HCT116 (cell line): ENCODE measurements at regions not wholly inside any gene's neighbourhood (a gene's known extent, or its start where the extent isn't known, plus 50 kb on each side); places are given as distances from the start of the nearest gene placed in this dataset.

Experiments used
- ATAC-seq: fragments of 200-7000 bp; cut with Tn5 transposase; 2 replicates; pipeline ENCODE4 v1.9.1; 2020; ENCODE audit warnings: mild to moderate bottlenecking, moderate library complexity
- BruUV-seq: library from RNA; stranded (reverse); fragments of 400-500 nt; replicated peaks from 2 replicates; lab custom pipeline; 2021; lab: Mats Ljungman, UMichigan
- CTCF ChIA-PET: fragments of 300-600 bp; sonication (Branson Sonifier 250); formaldehyde crosslinking; loops from one replicate; lab custom pipeline; 2021; ENCODE audit warnings: antibody characterized with exemption; lab: Charles Lee
- POLR2A ChIA-PET: fragments of 300-600, 350-600 bp; sonication (Branson Sonifier 250); formaldehyde crosslinking; loops from one replicate; lab custom pipeline; 2021; ENCODE audit warnings: antibody characterized with exemption; lab: Charles Lee
- RAD21 ChIA-PET, 2 experiments: fragments of 300-600 bp; sonication (Branson Sonifier 250); formaldehyde crosslinking; loops; one replicate each; lab custom pipeline; 2023; ENCODE audit warnings: low total read pairs in 2 of 2; ENCODE audit not compliant: uncharacterized antibody in 2 of 2, unreplicated experiment in 2 of 2, low non-redundant PET in 1 of 2; lab: Charles Lee
- DNase-seq: peaks from one replicate; pipeline ENCODE4 v3.0.0-alpha.2; 2010; ENCODE audit warnings: low read depth, low spot score
- H2AFZ ChIP-seq: fragments of 200-600 bp; shearing (Covaris generic), sonication (generic); 2 replicates; pipeline ENCODE4 v1.6.1; 2017; ENCODE audit warnings: low read depth, mixed run types, mixed read lengths, antibody characterized with exemption, low read length; ENCODE audit not compliant: poor library complexity, severe bottlenecking
- H3K27ac ChIP-seq: 2 replicates; pipeline ENCODE4 v1.5.1; 2012; ENCODE audit warnings: low read depth, low read length
- H3K27me3 ChIP-seq: fragments of 200-600 bp; sonication (generic); 2 replicates; pipeline ENCODE4 v1.6.1; 2016; ENCODE audit warnings: mixed run types, low read length, mixed read lengths; ENCODE audit not compliant: insufficient read depth
- H3K36me3 ChIP-seq, 2 experiments: fragments of 200-500 bp in 1 of 2; fragments of 200-600 bp in 1 of 2; sonication (Bioruptor generic) in 1 of 2; sonication (generic) in 1 of 2; 2 replicates each; pipeline versions ENCODE4 v1.5.1 to v1.6.1; 2014 to 2016; ENCODE audit warnings: low read length in 2 of 2, inconsistent platforms in 1 of 2, mixed read lengths in 1 of 2, mixed run types in 1 of 2; ENCODE audit not compliant: insufficient read depth in 2 of 2, control insufficient read depth in 1 of 2
- H3K4me1 ChIP-seq, 2 experiments: fragments of 200-600 bp in 1 of 2; sonication (generic) in 1 of 2; 2 replicates each; pipeline versions ENCODE4 v1.5.1 to v1.6.1; 2012 to 2017; ENCODE audit warnings: low read length in 2 of 2, inconsistent platforms in 1 of 2, mild to moderate bottlenecking in 1 of 2, mixed read lengths in 1 of 2, mixed run types in 1 of 2, moderate library complexity in 1 of 2; ENCODE audit not compliant: insufficient read depth in 2 of 2, control insufficient read depth in 1 of 2
- H3K4me2 ChIP-seq: fragments of 200-600 bp; sonication (generic); 2 replicates; pipeline ENCODE4 v1.6.1; 2017; ENCODE audit warnings: mixed run types, low read length, mixed read lengths
- H3K4me3 ChIP-seq, 2 experiments: fragments of 200-600 bp in 1 of 2; sonication (generic) in 1 of 2; replicated peaks in 1 of 2; 2 replicates each; pipeline ENCODE4 v1.5.1; 2011 to 2016; ENCODE audit warnings: low read length in 2 of 2, control low read depth in 1 of 2, low read depth in 1 of 2, mild to moderate bottlenecking in 1 of 2, mixed read lengths in 1 of 2, mixed run types in 1 of 2
- H3K79me2 ChIP-seq: fragments of 200-600 bp; sonication (generic); 2 replicates; pipeline ENCODE4 v1.6.1; 2017; ENCODE audit warnings: mild to moderate bottlenecking, mixed run types, low read length, moderate library complexity, mixed read lengths; ENCODE audit not compliant: insufficient read depth
- H3K9ac ChIP-seq: fragments of 200-600 bp; sonication (generic); 2 replicates; pipeline ENCODE4 v1.6.1; 2016; ENCODE audit warnings: low read length, mixed read lengths
- H3K9me2 ChIP-seq: fragments of 200-600 bp; sonication (generic), shearing (Covaris generic); 2 replicates; pipeline ENCODE4 v1.6.1; 2017; ENCODE audit warnings: mixed run types, mild to moderate bottlenecking, moderate library complexity; ENCODE audit not compliant: insufficient read depth
- H3K9me3 ChIP-seq, 2 experiments: fragments of 200-500 bp in 1 of 2; fragments of 200-600 bp in 1 of 2; sonication (Bioruptor generic) in 1 of 2; sonication (generic) in 1 of 2; 2 replicates each; pipeline ENCODE4 v1.6.1; 2014 to 2017; ENCODE audit warnings: low read length in 2 of 2, mixed read lengths in 2 of 2, inconsistent platforms in 1 of 2, low read depth in 1 of 2, mild to moderate bottlenecking in 1 of 2, mixed run types in 1 of 2, moderate library complexity in 1 of 2; ENCODE audit not compliant: control insufficient read depth in 1 of 2, insufficient read depth in 1 of 2
- H4K20me1 ChIP-seq: fragments of 200-600 bp; sonication (generic), shearing (Covaris generic); 2 replicates; pipeline ENCODE4 v1.6.1; 2017; ENCODE audit warnings: mixed run types, mild to moderate bottlenecking, moderate library complexity; ENCODE audit not compliant: insufficient read depth
- ATF3 ChIP-seq: IDR thresholded peaks from 2 replicates; pipeline ENCODE4 v1.6.1; 2012
- CBX3 ChIP-seq: IDR thresholded peaks from 2 replicates; pipeline ENCODE4 v1.6.1; 2012; ENCODE audit warnings: low read depth
- CTCF ChIP-seq, 3 experiments: fragments of 200-600 bp in 1 of 3; sonication (generic) in 1 of 3; IDR thresholded peaks in 2 of 3; conservative IDR thresholded peaks in 1 of 3; 2 replicates each; pipeline ENCODE4 v1.5.1; 2012 to 2017; ENCODE audit warnings: low read depth in 2 of 3, low read length in 2 of 3, antibody characterized with exemption in 1 of 3, borderline replicate concordance in 1 of 3, control low read depth in 1 of 3, mild to moderate bottlenecking in 1 of 3, mixed read lengths in 1 of 3, mixed run types in 1 of 3, moderate library complexity in 1 of 3; ENCODE audit not compliant: insufficient read depth in 1 of 3
- EGR1 ChIP-seq: IDR thresholded peaks from 2 replicates; pipeline ENCODE4 v1.6.1; 2012; ENCODE audit warnings: low read depth
- ELF1 ChIP-seq: IDR thresholded peaks from 2 replicates; pipeline ENCODE4 v1.6.1; 2012; ENCODE audit warnings: low read depth, borderline replicate concordance
- EZH2 ChIP-seq: fragments of 200-600 bp; sonication (generic); IDR thresholded peaks from 2 replicates; pipeline ENCODE4 v1.6.1; 2017; ENCODE audit warnings: antibody characterized with exemption, mixed run types
- POLR2A ChIP-seq: IDR thresholded peaks from 2 replicates; pipeline ENCODE4 v1.7.0; 2011; ENCODE audit warnings: borderline replicate concordance; ENCODE audit not compliant: insufficient read depth, insufficient read length; ENCODE audit errors: extremely low read depth
- RAD21 ChIP-seq: IDR thresholded peaks from 2 replicates; pipeline ENCODE4 v1.6.1; 2012; ENCODE audit warnings: low read depth, mild to moderate bottlenecking
- REST ChIP-seq: IDR thresholded peaks from 2 replicates; pipeline ENCODE4 v1.6.1; 2012; ENCODE audit warnings: low read depth
- SIN3A ChIP-seq: IDR thresholded peaks from 2 replicates; pipeline ENCODE4 v1.6.1; 2012; ENCODE audit warnings: low read depth
- SP1 ChIP-seq: IDR thresholded peaks from 2 replicates; pipeline ENCODE4 v1.6.1; 2012; ENCODE audit warnings: low read depth
- TCF7L2 ChIP-seq: IDR thresholded peaks from 2 replicates; pipeline ENCODE4 v1.7.0; 2011; ENCODE audit warnings: borderline replicate concordance, inconsistent platforms; ENCODE audit not compliant: insufficient read depth, insufficient read length; ENCODE audit errors: extremely low read depth
- YY1 ChIP-seq: IDR thresholded peaks from 2 replicates; pipeline ENCODE4 v1.6.1; 2011; ENCODE audit warnings: low read length, low read depth, moderate library complexity, mild to moderate bottlenecking; ENCODE audit not compliant: insufficient replicate concordance; ENCODE audit errors: extremely low read depth
- ZFX ChIP-seq: fragments of 450-650 bp; IDR thresholded peaks from 2 replicates; pipeline ENCODE4 v1.6.1; 2017
- ZNF274 ChIP-seq: fragments of 200-500 bp; sonication (Bioruptor generic); IDR thresholded peaks from 2 replicates; pipeline ENCODE4 v1.6.1; 2014; ENCODE audit warnings: mild to moderate bottlenecking, low read depth, low read length, inconsistent platforms
- intact Hi-C: fragments of 100-400 bp; cut with micrococcal nuclease; formaldehyde crosslinking; loops from 2 replicates; pipeline ENCODE4 v1.10.0; 2022

- H3K79me2 ChIP-seq: no peaks in the 10 kb centered on the region
- no peak for ATAC-seq
- TF ChIP-seq ATF3: no peak
- no peak for TF ChIP-seq ZFX
- no peak for TF ChIP-seq EZH2
- TF ChIP-seq SIN3A: no peak
- TF ChIP-seq RAD21: no peak
- TF ChIP-seq POLR2A: no peak
- no peak for TF ChIP-seq REST
- TF ChIP-seq ZNF274: no peak
- TF ChIP-seq ELF1: no peak
- TF ChIP-seq TCF7L2: no peak
- no peak for TF ChIP-seq CTCF (IDR thresholded peaks at IDR 0.05 in 2 of 3, conservative IDR thresholded peaks at IDR 0.05 in 1 of 3; ENCODE audit: borderline replicate concordance in 1 of 3, insufficient read depth in 1 of 3, low read depth in 2 of 3, low read length in 2 of 3)
- no peak for TF ChIP-seq SP1
- no peak for TF ChIP-seq EGR1
- TF ChIP-seq CBX3: no peak
- TF ChIP-seq YY1: no peak
- BruUV-seq: no TSS peak
- POLR2A ChIA-PET: no interaction called here
- H3K9me3 ChIP-seq: no peaks in the 10 kb centered on the region
- no peak overlapping the region for H3K4me3 ChIP-seq
- no peaks in the 10 kb centered on the region for H3K9me2 ChIP-seq
- intact Hi-C loops: no loop called here
- no peaks in the 10 kb centered on the region for H4K20me1 ChIP-seq
- no peaks in the 10 kb centered on the region for H3K4me1 ChIP-seq
- no peaks in the 10 kb centered on the region for H3K27me3 ChIP-seq
- RAD21 ChIA-PET: no interaction called here
- H3K4me2 ChIP-seq: no peak overlapping the region
- CTCF ChIA-PET: no interaction called here
- H3K27ac ChIP-seq: no peak overlapping the region
- DNase-seq: no peak
- H3K36me3 ChIP-seq: no peaks in the 10 kb centered on the region
- no peak overlapping the region for H3K9ac ChIP-seq
- no peak overlapping the region for H2AFZ ChIP-seq
These were observed 58.3 kb upstream of the UBN2 start for GRCh38 chr7:139172775-139173174.
